Breast epithelium (tissue), 4 donors: ENCODE measurements at regions not wholly inside any gene's neighbourhood (a gene's known extent, or its start where the extent isn't known, plus 50 kb on each side); places are given as distances from the start of the nearest gene placed in this dataset.

Experiments used
- DNase-seq, 2 donors: peaks; one replicate each; pipeline ENCODE4 v3.0.0-alpha.2; 2019; ENCODE audit warnings: low spot score in 2 of 2
- H3K27ac ChIP-seq, 2 donors: fragments of 200-600 bp; sonication (generic) in 1 of 2; one replicate each; pipeline ENCODE4 v1.5.1; 2016 to 2019; ENCODE audit warnings: mild to moderate bottlenecking in 1 of 2
- H3K27me3 ChIP-seq, 2 donors: fragments of 200-600 bp; sonication (generic) in 1 of 2; one replicate each; pipeline versions ENCODE4 v1.5.1 to v1.6.0; 2017 to 2019; ENCODE audit warnings: control low read depth in 1 of 2, mild to moderate bottlenecking in 1 of 2
- H3K36me3 ChIP-seq: fragments of 200-600 bp; one replicate; pipeline ENCODE4 v1.5.1; 2019
- H3K4me1 ChIP-seq, 2 donors: fragments of 200-600 bp; sonication (generic); one replicate each; pipeline ENCODE4 v1.5.1; 2016 to 2019; ENCODE audit warnings: control low read depth in 1 of 2
- H3K4me3 ChIP-seq, 3 donors: fragments of 200-600 bp; sonication (generic); 1 replicate in 2 of 3; 2 replicates in 1 of 3; pipeline ENCODE4 v1.5.1; 2016 to 2019; ENCODE audit warnings: mild to moderate bottlenecking in 3 of 3, moderate library complexity in 2 of 3
- H3K9me3 ChIP-seq, 2 donors: fragments of 200-600 bp; sonication (generic) in 1 of 2; one replicate each; pipeline ENCODE4 v1.5.1; 2016 to 2019; ENCODE audit warnings: control low read depth in 1 of 2
- POLR2A ChIP-seq: fragments of 450-650 bp; IDR thresholded peaks from one replicate; pipeline ENCODE4 v1.6.1; 2016; ENCODE audit warnings: antibody characterized with exemption, mild to moderate bottlenecking, moderate library complexity
- POLR2AphosphoS5 ChIP-seq, 3 donors: sonication (generic); formaldehyde crosslinking; IDR thresholded peaks; one replicate each; pipeline ENCODE4 v1.6.1; 2017; ENCODE audit warnings: antibody characterized with exemption in 3 of 3
- intact Hi-C: fragments of 100-400 bp; cut with DNase I; formaldehyde crosslinking; loops from one replicate; pipeline ENCODE4 v1.15.1; 2023; ENCODE audit warnings: low total_unique reads
- TF ChIP-seq, protein P1 (sequence below), 3 donors: fragments of 450-650 bp; IDR thresholded peaks; one replicate each; pipeline ENCODE4 v1.5.1; 2016 to 2017; ENCODE audit warnings: antibody characterized with exemption in 3 of 3, mild to moderate bottlenecking in 3 of 3, moderate library complexity in 3 of 3

DNA sequence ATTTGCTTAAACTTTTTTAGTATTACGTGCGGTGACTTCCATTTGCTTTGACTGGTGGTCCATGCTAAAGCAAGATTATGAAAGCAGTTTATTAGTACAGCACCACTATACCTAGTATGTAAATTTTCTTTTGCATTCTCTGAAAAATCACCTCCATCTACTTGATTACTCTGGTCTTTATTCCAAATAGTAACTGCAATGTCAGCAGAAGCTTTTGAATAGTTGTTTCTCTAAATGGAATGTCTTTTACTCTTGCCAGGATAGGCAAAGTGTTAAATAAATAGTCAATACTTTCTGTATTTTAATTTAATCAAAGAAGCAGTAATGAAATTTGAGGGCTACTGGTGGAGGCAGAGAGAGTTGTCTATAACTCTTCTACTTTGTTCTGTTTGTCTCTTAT is 167.2 kb upstream of the SLC4A4 start:
- Histone ChIP-seq H3K27ac (no peak overlapping the region), H3K4me1 (no peaks in the 10 kb centered on the region), H3K4me3 (no peak overlapping the region), H3K27me3 (no peaks in the 10 kb centered on the region), H3K36me3 (no peaks in the 10 kb centered on the region), H3K9me3 (peaks cover 0 to 6% of the 10 kb centered on the region in 2 donors)
- no peak for TF ChIP-seq POLR2A
- no peak for DNase-seq
- intact Hi-C loops = no loop called here

DNA sequence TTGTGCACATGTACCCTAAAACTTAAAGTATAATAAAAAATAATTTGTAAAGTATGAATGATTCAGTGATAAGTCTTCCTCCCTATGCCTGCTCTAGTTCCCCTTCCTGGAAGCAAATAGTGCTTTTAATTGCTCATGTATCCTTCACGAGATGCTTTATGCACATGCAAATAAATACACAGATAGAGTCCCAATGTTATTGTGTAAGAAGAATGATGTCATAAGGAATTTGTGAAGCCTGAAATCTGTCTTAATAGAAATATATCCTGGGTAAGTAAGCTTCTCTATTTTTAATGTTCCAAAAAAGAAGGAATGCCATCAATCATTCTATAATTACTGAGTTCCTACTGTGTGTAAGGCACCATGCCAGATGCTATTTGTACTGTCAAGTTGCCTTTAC is 157.5 kb upstream of the SLC4A4 start:
- no peak for TF ChIP-seq POLR2A
- TF ChIP-seq, protein P1, sequence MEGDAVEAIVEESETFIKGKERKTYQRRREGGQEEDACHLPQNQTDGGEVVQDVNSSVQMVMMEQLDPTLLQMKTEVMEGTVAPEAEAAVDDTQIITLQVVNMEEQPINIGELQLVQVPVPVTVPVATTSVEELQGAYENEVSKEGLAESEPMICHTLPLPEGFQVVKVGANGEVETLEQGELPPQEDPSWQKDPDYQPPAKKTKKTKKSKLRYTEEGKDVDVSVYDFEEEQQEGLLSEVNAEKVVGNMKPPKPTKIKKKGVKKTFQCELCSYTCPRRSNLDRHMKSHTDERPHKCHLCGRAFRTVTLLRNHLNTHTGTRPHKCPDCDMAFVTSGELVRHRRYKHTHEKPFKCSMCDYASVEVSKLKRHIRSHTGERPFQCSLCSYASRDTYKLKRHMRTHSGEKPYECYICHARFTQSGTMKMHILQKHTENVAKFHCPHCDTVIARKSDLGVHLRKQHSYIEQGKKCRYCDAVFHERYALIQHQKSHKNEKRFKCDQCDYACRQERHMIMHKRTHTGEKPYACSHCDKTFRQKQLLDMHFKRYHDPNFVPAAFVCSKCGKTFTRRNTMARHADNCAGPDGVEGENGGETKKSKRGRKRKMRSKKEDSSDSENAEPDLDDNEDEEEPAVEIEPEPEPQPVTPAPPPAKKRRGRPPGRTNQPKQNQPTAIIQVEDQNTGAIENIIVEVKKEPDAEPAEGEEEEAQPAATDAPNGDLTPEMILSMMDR (IDR thresholded peaks at IDR 0.05) = no peak
- no peak for TF ChIP-seq POLR2AphosphoS5 (IDR thresholded peaks at IDR 0.05)
- Histone ChIP-seq H3K36me3 (no peaks in the 10 kb centered on the region), H3K27me3 (peaks cover 0 to 3% of the 10 kb centered on the region in 2 donors), H3K4me1 (no peaks in the 10 kb centered on the region), H3K9me3 (no peaks in the 10 kb centered on the region), H3K4me3 (no peak overlapping the region), H3K27ac (no peak overlapping the region)
- no peak for DNase-seq
- intact Hi-C loops = no loop called here

DNA sequence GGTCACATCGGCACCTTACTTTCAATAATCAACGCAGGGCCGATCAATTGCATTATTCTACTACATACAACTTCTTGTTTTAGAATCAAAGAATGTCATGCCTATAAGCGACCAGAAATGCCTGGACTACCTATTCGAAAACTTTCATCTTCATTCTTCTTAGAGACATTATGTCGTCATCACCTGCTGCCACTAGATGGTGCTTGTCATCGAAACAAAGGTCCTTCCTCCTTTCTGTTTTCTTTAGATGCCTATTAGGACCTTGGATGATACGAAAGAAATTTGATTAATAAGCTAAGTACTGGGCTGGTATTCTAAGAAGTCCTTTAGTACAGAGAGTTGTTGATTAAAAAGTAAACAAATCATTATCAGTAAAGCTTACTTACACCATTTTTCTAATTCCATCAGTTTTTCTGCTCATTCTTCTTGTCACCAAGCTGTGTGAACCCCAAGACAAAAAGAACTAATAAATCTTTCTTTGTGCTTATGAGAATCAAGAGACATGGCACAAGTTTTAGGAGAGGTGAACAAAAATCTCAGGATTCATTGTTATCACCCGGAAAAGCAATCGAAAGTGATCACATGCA is 154.5 kb upstream of the SLC4A4 start:
- H3K27ac ChIP-seq = no peak overlapping the region
- no peaks in the 10 kb centered on the region for H3K36me3 ChIP-seq
- no peaks in the 10 kb centered on the region for H3K4me1 ChIP-seq
- no peak for DNase-seq
- H3K27me3 ChIP-seq = peaks cover 0 to 3% of the 10 kb centered on the region in 2 donors
- no peaks in the 10 kb centered on the region for H3K9me3 ChIP-seq
- no peak overlapping the region for H3K4me3 ChIP-seq
- no peak for TF ChIP-seq POLR2A
- no peak for TF ChIP-seq POLR2AphosphoS5 (IDR thresholded peaks at IDR 0.05)
- TF ChIP-seq, protein P1 (IDR thresholded peaks at IDR 0.05) = peak in 2 of 3 donors; percentile 23 to 47
- intact Hi-C loops = no loop called here

DNA sequence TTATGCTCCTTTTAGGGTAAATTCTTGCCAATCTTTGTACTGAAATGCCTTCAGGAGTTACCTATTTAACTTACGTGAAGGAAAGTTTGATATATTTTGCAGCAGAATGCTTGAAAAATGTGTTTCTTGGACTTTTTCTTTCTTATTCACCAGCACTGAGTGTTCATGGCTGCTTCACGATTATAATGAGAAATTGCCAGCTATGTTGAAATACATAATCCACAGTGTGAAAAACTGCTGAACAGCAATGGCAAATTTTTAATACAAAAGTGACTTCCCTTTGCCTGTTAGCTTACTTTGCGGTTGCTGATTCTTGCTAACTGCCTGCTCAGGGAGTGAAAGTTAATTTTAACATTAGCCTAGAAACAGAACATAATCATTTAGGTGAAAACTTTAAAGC is 153.8 kb upstream of the SLC4A4 start:
- Histone ChIP-seq H3K27ac (no peak overlapping the region), H3K4me3 (no peak overlapping the region)
- intact Hi-C loops = no loop called here

DNA sequence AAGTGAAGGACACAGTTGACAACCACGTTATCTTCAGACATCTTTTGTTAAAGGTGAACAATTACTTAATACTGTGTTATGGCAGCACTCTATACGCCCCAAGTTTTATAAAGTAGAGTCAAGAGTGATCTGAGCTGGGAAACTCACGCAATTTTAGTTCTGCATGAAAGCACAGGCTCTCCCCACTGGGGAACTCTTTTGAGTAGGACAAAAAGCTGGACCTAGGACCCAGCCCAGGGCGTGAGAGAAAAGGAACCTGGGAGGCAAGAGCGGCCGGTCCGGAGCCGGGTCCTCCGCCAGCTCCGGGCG is 152.6 kb upstream of the SLC4A4 start:
- intact Hi-C loops = no loop called here

More for the DNA sequence above, 153.8 kb upstream of the SLC4A4 start:
- peaks cover 0 to 3% of the 10 kb centered on the region in 2 donors for H3K27me3 ChIP-seq
- no peaks in the 10 kb centered on the region for H3K4me1 ChIP-seq
- no peaks in the 10 kb centered on the region for H3K36me3 ChIP-seq
- DNase-seq = no peak
- no peaks in the 10 kb centered on the region for H3K9me3 ChIP-seq
- TF ChIP-seq, protein P1 (IDR thresholded peaks at IDR 0.05) = no peak
- no peak for TF ChIP-seq POLR2A
- TF ChIP-seq POLR2AphosphoS5 (IDR thresholded peaks at IDR 0.05) = no peak

More for the DNA sequence above, 152.6 kb upstream of the SLC4A4 start:
- Histone ChIP-seq H3K27ac (no peak overlapping the region), H3K9me3 (no peaks in the 10 kb centered on the region), H3K4me1 (no peaks in the 10 kb centered on the region), H3K36me3 (no peaks in the 10 kb centered on the region), H3K4me3 (peak overlapping the region; percentile 64 to 76 (median 66)), H3K27me3 (peaks cover 0 to 3% of the 10 kb centered on the region in 2 donors)
- TF ChIP-seq POLR2A (no peak), POLR2AphosphoS5 (IDR thresholded peaks at IDR 0.05) (no peak)
- TF ChIP-seq, protein P1 (IDR thresholded peaks at IDR 0.05) = no peak
- no peak for DNase-seq
